Adrenal gland (tissue), 5 donors: ENCODE measurements at regions not wholly inside any gene's neighbourhood (a gene's known extent, or its start where the extent isn't known, plus 50 kb on each side); places are given as distances from the start of the nearest gene placed in this dataset.

Experiments used
- POLR2A ChIP-seq, 2 donors: fragments of 450-650 bp; IDR thresholded peaks; one replicate each; pipeline ENCODE4 v1.6.1; 2017; ENCODE audit warnings: antibody characterized with exemption in 2 of 2, mild to moderate bottlenecking in 2 of 2, moderate library complexity in 1 of 2
- TF ChIP-seq, protein P1 (sequence below), 6 experiments: fragments of 450-650 bp in 4 of 6; fragments of 200-600 bp in 2 of 6; sonication (generic) in 1 of 6; IDR thresholded peaks; 1 replicate in 5 of 6; 2 replicates in 1 of 6; pipeline versions ENCODE4 v1.5.1 to v1.8.0; 2016 to 2021; ENCODE audit warnings: antibody characterized with exemption in 6 of 6, mild to moderate bottlenecking in 2 of 6, moderate library complexity in 1 of 6
- donor health status: DM: no; HTN: no; CAD: no.

DNA sequence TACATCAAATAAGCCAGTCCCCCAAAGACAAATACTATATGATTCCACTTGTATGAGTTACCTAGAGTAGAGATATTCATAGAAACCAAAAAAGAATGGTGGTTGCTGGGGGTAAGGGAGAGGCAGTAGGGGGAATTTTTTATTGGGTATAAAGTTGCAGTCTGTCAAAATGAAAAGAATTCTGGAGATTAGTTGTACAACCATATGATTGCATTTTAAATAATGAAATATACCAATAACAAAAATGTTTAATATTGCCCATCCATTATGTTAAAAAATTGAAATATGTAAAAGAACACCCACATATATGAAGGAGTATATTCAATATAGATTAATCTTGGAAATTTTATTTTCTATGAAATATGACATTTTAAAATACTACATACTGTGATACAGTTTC, 1383.5 kb downstream of the FSCB start:
- TF ChIP-seq, protein P1, sequence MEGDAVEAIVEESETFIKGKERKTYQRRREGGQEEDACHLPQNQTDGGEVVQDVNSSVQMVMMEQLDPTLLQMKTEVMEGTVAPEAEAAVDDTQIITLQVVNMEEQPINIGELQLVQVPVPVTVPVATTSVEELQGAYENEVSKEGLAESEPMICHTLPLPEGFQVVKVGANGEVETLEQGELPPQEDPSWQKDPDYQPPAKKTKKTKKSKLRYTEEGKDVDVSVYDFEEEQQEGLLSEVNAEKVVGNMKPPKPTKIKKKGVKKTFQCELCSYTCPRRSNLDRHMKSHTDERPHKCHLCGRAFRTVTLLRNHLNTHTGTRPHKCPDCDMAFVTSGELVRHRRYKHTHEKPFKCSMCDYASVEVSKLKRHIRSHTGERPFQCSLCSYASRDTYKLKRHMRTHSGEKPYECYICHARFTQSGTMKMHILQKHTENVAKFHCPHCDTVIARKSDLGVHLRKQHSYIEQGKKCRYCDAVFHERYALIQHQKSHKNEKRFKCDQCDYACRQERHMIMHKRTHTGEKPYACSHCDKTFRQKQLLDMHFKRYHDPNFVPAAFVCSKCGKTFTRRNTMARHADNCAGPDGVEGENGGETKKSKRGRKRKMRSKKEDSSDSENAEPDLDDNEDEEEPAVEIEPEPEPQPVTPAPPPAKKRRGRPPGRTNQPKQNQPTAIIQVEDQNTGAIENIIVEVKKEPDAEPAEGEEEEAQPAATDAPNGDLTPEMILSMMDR (IDR thresholded peaks at IDR 0.05) = no peak
- TF ChIP-seq POLR2A (IDR thresholded peaks at IDR 0.05) = no peak
